Activated naive CD8-positive, alpha-beta T cell treated with anti-CD3 and anti-CD28 coated beads, Interleukin-2, amount 50 U/mL, for 24 hours (primary cell): ENCODE measurements at regions not wholly inside any gene's neighbourhood (a gene's known extent, or its start where the extent isn't known, plus 50 kb on each side); places are given as distances from the start of the nearest gene placed in this dataset.
"Not testable (repeated sequence)": the region's sequence is repeated elsewhere in the genome, so short reads cannot be mapped to it uniquely, and the experiment has no call there.

ENCODE experiments used
- ATAC-seq: fragments of 150-1000 bp; cut with Tn5 transposase; one replicate; pipeline ENCODE4 v1.10.0; 2021
- DNase-seq: peaks from one replicate; pipeline ENCODE4 v3.0.0; 2021
- H3K27ac Mint-ChIP-seq: one replicate; pipeline ENCODE4 v1.8.0; 2021; ENCODE audit warnings: mild to moderate bottlenecking, mixed read lengths
- H3K27me3 Mint-ChIP-seq: one replicate; pipeline ENCODE4 v1.8.0; 2021; ENCODE audit warnings: mixed read lengths
- H3K36me3 Mint-ChIP-seq: one replicate; pipeline ENCODE4 v1.8.0; 2021; ENCODE audit warnings: low read depth, mixed read lengths
- H3K4me1 Mint-ChIP-seq: one replicate; pipeline ENCODE4 v1.8.0; 2021; ENCODE audit warnings: mixed read lengths
- H3K4me3 Mint-ChIP-seq: one replicate; pipeline ENCODE4 v1.8.0; 2021; ENCODE audit warnings: mild to moderate bottlenecking, moderate library complexity, mixed read lengths
- H3K9me3 Mint-ChIP-seq: one replicate; pipeline ENCODE4 v1.8.0; 2021; ENCODE audit warnings: mixed read lengths

DNA sequence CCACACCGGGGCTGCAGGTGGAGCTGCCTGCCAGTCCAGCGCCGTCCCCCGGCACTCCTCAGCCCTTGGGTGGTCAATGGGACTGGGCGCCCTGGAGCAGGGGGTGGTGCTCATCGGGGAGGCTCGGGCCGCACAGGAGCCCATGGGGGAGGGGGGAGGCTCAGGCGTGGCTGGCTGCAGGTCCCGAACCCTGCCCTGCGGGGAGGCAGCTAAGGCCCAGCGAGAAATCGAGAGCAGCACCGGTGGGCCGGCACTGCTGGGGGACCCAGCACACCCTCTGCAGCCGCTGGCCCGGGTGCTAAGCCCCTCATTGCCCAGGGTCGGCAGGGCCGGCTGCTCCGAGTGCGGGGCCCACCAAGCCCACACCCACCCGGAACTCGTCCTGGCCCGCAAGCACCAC lies 145.9 kb upstream of the NRP1 start:
- not testable (repeated sequence) for H3K4me3 Mint-ChIP-seq, ATAC-seq, H3K36me3 Mint-ChIP-seq, H3K4me1 Mint-ChIP-seq, DNase-seq, H3K9me3 Mint-ChIP-seq, H3K27me3 Mint-ChIP-seq, H3K27ac Mint-ChIP-seq

DNA sequence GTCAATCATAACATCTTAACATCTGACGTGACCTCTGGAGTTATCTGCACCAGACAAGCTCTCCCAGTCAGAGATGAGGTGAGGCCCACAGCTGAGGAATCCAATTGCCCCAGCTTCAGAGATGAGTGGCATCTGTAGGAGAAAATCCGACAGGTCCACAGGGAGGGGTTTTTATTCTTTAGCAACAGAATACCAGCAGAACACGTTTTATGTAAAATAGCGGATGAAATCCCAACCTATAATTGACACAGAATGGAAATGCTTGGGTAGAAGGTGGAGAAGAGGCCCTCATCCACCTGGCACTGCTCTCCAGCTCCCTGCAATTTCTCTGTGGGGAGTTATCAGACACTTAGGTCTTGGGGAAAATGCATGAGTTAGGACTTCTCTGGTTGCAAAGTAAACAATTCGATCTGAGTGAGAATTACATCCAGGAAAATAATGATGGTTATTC lies 144.2 kb upstream of the NRP1 start:
- H3K27ac Mint-ChIP-seq, result no peak overlapping the region
- DNase-seq (no peak), ATAC-seq (no peak)
- no peaks in the 10 kb centered on the region for H3K4me1 Mint-ChIP-seq
- H3K9me3 Mint-ChIP-seq, result no peaks in the 10 kb centered on the region
- no peaks in the 10 kb centered on the region for H3K36me3 Mint-ChIP-seq
- peaks cover 2% of the 10 kb centered on the region for H3K27me3 Mint-ChIP-seq
- no peak overlapping the region for H3K4me3 Mint-ChIP-seq

DNA sequence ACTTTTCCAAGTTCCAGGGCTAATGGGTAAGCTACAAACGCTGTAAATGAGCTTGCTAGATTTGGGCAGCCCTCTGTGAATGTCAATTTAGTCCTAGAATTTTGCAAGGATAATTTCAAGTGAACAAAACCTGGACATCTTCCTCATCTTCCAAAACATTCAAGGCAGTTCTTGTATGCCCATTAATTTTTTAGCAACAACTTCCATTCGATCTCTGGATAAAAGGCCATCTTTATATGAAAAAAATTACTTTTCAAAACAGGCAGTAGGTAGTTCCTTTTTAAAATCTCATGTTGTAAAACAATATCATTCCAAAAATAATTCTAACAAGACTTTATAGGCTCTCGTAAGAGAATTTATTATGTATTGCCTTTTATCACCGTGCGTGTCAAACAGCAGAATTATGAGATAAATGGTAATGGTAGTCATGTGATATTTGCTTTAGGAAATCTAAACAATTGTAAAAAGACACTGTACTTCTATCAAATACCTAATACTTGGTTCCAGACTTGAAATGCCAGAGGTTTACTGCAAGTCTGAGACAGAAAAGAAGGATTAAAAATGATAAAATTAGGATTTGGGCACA lies 143.7 kb upstream of the NRP1 start:
- Mint-ChIP-seq H3K9me3 (no peaks in the 10 kb centered on the region), H3K4me1 (no peaks in the 10 kb centered on the region), H3K27ac (no peak overlapping the region), H3K27me3 (peaks cover 2% of the 10 kb centered on the region), H3K36me3 (no peaks in the 10 kb centered on the region), H3K4me3 (no peak overlapping the region)
- DNase-seq (no peak), ATAC-seq (no peak)

DNA sequence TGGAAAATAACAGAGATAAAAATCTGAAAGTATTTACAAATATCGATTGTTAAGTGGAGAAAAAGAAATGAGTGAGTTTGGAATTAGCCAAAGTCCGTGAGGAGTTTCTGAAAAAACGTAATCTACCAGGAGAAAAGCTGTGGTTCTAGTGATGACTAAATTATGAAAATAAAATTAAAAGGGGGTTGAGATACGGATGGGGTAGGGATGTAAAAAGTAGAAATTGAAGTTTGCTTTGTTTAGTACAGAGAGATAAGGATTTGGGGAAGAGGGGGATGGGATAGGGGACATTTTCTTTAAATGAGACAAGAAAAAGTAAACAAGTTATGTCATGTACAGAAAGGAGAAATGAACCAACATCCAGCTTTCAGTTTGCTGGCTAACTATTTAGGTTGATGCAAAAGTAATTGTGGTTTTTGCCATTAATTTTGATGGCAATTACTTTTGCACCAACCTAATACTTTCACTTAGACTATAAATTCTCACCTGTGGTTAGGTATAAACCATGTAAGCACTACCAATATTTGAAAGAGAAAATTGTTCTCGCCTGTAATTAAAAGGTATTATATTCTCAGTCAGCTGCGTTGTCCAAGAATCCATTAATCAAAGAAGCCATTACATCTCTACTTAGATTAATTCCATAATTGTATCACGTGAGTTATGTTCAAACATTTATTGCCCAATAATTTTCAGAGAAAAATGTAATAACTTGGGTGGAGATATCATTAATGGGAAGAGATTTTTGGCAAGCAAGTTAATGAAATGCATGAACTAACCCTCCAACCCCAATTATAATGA lies 143.0 kb upstream of the NRP1 start:
- Mint-ChIP-seq H3K27me3 (peaks cover 2% of the 10 kb centered on the region), H3K27ac (no peak overlapping the region), H3K36me3 (no peaks in the 10 kb centered on the region), H3K9me3 (no peaks in the 10 kb centered on the region), H3K4me3 (no peak overlapping the region), H3K4me1 (no peaks in the 10 kb centered on the region)
- ATAC-seq (no peak), DNase-seq (no peak)

DNA sequence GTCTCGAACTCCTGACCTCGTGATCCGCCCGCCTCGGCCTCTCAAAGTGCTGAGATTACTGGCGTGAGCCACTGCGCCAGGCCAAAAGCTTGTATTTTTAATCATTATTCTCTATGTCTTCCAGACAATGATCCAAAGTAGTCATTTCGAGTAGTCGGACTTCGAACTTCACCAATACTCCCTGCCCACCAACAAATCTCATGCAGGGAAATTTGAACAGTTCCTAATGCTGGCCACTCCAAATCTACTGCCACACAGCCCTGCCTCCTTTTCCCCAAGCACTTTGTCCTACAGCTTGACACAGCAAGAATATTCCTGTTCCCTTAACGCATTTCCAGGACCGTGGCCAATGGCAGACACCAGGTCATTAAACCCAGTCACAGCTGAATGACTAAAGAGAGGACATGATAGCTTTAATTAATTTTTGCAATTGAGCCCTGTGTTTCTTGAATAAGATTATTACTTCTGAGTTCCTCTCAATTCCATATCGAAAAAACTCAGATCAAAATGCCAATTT lies 142.3 kb upstream of the NRP1 start:
- H3K4me1 Mint-ChIP-seq, result no peaks in the 10 kb centered on the region
- H3K9me3 Mint-ChIP-seq, result no peaks in the 10 kb centered on the region
- H3K27ac Mint-ChIP-seq, result no peak overlapping the region
- DNase-seq, result no peak
- ATAC-seq, result no peak
- H3K27me3 Mint-ChIP-seq, result peaks cover 2% of the 10 kb centered on the region
- H3K4me3 Mint-ChIP-seq, result no peak overlapping the region
- H3K36me3 Mint-ChIP-seq, result no peaks in the 10 kb centered on the region

DNA sequence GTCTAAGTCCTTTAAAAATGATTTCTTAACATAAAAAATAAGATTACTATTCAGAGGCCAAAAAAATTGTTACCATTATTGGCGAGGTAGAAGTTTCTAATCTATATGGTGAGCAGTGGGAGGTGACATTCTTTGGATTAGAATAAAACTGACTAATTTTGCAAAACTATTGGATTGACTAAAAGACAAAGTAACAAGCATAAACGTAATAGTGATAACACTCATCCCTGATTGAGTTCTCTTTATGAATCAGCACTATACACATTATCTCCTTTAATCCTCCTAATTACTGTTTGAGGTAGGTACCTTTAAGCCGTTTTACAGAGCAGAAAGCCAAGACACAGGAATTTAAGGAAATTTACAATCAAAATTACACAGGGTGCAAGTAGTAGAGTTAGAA lies 139.2 kb upstream of the NRP1 start:
- H3K4me1 Mint-ChIP-seq, result no peaks in the 10 kb centered on the region
- ATAC-seq (no peak), DNase-seq (no peak)
- H3K9me3 Mint-ChIP-seq, result no peaks in the 10 kb centered on the region
- no peak overlapping the region for H3K27ac Mint-ChIP-seq
- H3K4me3 Mint-ChIP-seq, result no peak overlapping the region
- H3K36me3 Mint-ChIP-seq, result no peaks in the 10 kb centered on the region
- H3K27me3 Mint-ChIP-seq, result peaks cover 2% of the 10 kb centered on the region

DNA sequence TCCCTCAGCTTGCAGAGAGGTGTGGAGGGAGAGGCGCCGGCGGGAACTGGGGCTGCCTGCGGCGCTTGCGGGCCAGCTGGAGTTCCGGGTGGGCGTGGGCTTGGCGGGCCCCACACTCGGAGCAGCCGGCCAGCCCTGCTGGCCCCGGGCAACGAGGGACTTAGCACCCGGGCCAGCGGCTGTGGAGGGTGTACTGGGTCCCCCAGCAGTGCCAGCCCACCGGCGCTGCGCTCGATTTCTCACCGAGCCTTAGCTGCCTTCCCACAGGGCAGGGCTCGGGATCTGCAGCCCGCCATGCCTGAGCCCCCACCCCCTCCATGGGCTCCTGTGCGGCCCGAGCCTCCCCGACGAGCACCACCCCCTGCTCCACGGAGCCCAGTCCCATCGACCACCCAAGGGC lies 133.5 kb upstream of the NRP1 start:
- not testable (repeated sequence) for H3K27ac Mint-ChIP-seq, DNase-seq, H3K36me3 Mint-ChIP-seq, ATAC-seq, H3K4me3 Mint-ChIP-seq, H3K4me1 Mint-ChIP-seq, H3K9me3 Mint-ChIP-seq, H3K27me3 Mint-ChIP-seq

DNA sequence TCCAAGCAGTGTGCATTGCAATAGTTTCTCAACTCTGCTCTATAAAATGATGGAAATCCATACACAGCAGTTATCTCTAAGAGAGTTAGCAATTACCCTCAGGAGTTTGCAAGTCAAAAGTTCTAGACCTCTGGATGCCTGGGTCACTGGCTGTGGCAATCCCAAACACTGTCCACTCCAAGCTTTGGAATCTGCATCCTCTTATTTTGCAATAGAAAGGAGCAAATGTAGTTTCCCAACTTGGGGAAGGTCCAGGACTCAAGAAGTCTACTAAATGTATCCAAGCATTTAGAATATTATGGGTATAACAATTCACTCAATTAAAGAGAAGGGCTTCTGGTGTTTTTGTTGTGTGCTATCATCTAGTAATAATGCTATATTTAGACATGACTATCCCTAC lies 131.3 kb upstream of the NRP1 start:
- H3K4me1 Mint-ChIP-seq, result no peaks in the 10 kb centered on the region
- no peaks in the 10 kb centered on the region for H3K36me3 Mint-ChIP-seq
- no peak overlapping the region for H3K27ac Mint-ChIP-seq

DNA sequence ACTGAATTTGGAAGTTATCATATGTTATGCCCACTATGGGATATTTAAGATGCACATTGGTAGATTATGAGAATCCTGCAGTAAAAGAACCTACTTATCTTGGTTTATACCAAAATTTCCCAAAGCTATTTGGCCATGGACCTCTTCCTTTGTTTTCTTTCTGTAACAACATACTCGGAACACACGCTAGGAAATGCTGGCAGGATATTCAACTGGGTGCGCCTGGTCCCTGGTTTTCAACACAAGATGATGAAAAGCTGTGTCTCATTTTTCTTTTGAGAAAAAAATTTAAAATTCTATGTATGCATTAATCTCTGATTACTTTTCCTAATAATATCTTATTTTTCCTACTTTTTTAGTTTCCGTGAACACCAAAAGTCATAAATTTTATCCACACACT lies 128.5 kb upstream of the NRP1 start:
- H3K4me3 Mint-ChIP-seq, result no peak overlapping the region
- H3K36me3 Mint-ChIP-seq, result no peaks in the 10 kb centered on the region
- H3K27ac Mint-ChIP-seq, result no peak overlapping the region
- H3K4me1 Mint-ChIP-seq, result no peaks in the 10 kb centered on the region
- no peak for DNase-seq
- no peaks in the 10 kb centered on the region for H3K9me3 Mint-ChIP-seq
- ATAC-seq, result no peak
- peaks cover 4% of the 10 kb centered on the region for H3K27me3 Mint-ChIP-seq

More for the DNA sequence above, 131.3 kb upstream of the NRP1 start:
- H3K4me3 Mint-ChIP-seq, result no peak overlapping the region
- no peaks in the 10 kb centered on the region for H3K9me3 Mint-ChIP-seq
- DNase-seq (no peak), ATAC-seq (no peak)
- H3K27me3 Mint-ChIP-seq, result peaks cover 4% of the 10 kb centered on the region

DNA sequence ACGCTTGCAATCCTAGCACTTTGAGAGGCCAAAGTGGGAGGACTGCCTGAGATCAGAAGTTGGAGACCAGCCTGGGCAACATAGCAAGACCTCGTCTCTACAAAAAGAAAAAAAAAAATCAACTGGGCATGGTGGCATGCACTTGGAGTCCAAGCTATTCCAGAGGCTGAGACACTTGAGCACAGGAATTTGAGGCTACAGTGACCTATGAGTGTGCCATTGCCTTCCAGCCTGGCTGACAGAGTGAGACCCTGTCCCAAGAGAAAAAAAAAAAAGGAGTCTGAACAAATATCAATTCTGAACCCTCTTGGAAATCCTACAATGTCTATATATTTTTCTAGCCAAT lies 126.8 kb upstream of the NRP1 start:
- DNase-seq (no peak), ATAC-seq (no peak)
- Mint-ChIP-seq H3K9me3 (no peaks in the 10 kb centered on the region), H3K4me3 (no peak overlapping the region), H3K27ac (no peak overlapping the region), H3K27me3 (peaks cover 4% of the 10 kb centered on the region), H3K4me1 (no peaks in the 10 kb centered on the region), H3K36me3 (no peaks in the 10 kb centered on the region)

DNA sequence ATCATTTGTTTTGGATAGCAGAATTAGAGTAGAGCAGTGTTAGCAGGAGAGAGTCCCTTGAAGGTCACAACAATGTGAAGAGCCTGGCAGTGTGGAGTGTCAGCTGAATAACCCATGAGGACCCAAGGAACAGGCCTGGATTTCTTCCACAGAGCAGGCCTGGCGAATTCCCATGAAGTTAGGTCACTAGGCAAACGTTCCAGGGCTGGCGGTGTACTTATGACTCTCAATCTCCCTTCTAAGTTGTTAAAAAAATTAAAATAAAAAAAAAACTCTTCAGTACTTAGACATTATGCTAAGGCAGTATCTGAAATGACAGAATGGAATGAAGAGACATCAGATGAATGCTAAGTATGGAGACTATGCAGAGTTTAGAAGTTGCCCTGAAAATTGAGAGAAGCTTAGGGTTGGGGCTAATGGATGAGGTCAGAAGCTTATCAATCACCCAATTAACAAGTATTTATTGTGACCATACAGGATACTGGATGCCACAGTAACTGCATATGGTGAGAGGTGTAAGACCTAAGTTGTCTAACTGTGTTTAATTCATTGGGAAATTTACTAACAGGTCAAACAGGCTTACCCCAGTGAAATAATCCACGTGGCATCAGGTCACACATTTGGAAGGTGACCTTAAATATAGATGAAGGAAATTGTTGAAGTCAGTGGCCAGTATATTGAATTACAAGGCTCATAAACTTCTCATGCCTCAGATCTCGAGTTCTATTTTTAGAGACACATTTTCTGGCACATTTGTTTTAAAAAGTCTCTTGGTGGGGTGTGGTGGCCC lies 126.2 kb upstream of the NRP1 start:
- H3K27ac Mint-ChIP-seq, result no peak overlapping the region
- ATAC-seq (no peak), DNase-seq (no peak)
- peaks cover 2% of the 10 kb centered on the region for H3K27me3 Mint-ChIP-seq
- H3K36me3 Mint-ChIP-seq, result no peaks in the 10 kb centered on the region
- H3K9me3 Mint-ChIP-seq, result no peaks in the 10 kb centered on the region
- H3K4me3 Mint-ChIP-seq, result no peak overlapping the region
- no peaks in the 10 kb centered on the region for H3K4me1 Mint-ChIP-seq

DNA sequence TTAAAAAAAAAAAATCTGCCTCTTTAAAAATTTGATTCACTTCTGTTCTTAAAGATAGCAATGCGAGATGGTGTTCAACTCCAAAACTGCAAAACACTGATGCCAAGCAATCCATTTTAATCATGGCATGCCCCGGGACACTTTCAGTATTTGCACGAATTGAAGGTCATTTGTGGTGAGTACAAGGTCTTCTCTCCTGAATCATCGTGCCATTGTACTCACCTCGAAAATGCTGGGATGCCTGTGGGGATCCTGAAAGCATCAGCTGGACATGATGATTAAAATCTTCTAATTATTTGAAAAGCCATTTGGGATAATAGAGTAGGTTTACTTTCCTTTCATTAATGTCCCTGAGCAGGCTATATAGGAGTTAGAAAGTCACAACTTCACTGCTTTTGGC lies 125.1 kb upstream of the NRP1 start:
- Mint-ChIP-seq H3K4me1 (no peaks in the 10 kb centered on the region), H3K27me3 (no peaks in the 10 kb centered on the region), H3K9me3 (no peaks in the 10 kb centered on the region), H3K27ac (no peak overlapping the region), H3K4me3 (no peak overlapping the region), H3K36me3 (no peaks in the 10 kb centered on the region)
- no peak for DNase-seq
- ATAC-seq, result no peak

DNA sequence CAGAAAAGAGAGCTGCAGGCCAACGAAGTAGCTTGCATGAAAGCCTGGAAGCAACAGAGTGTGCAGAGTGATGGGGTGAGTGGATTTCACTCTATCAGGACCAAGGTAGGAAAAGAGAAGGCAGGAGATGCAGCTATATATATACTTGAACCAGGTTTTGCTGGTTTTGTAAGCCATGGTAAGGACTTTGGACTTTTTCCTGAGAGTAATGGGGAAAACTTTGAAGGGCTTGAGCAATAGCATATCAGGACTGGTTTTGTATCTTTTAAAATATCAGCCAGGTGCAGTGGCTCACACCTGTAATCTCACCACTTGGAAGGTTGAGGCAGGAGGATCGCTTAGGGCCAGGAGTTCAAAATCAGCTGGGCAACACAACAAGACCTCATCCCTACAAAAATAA lies 120.6 kb upstream of the NRP1 start:
- no peak for ATAC-seq

DNA sequence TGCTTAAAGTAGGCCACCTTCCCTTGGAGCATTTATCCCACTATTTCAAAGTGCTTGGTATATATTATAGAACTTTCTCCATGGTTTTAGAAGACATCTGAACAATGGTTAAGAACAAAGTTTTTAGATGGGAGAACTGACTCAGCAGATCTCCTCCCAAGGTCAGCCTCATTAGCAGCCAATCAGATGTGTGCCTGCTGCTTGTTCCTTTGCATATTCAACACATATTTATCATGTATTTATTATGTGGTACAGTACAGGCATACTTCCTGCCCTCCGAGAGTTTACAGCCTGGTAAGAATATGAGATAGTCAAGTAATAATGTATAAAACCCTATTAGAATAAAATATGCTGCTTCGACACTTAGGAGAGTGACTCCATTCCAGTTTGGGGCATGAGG lies 120.1 kb upstream of the NRP1 start:
- Mint-ChIP-seq H3K36me3 (no peaks in the 10 kb centered on the region), H3K27ac (no peak overlapping the region), H3K9me3 (peaks cover 9% of the 10 kb centered on the region), H3K4me3 (no peak overlapping the region), H3K27me3 (no peaks in the 10 kb centered on the region), H3K4me1 (no peaks in the 10 kb centered on the region)
- DNase-seq, result no peak
- ATAC-seq, result no peak

More for the DNA sequence above, 120.6 kb upstream of the NRP1 start:
- Mint-ChIP-seq H3K4me1 (no peaks in the 10 kb centered on the region), H3K27ac (no peak overlapping the region), H3K36me3 (no peaks in the 10 kb centered on the region), H3K27me3 (no peaks in the 10 kb centered on the region), H3K4me3 (no peak overlapping the region), H3K9me3 (peaks cover 9% of the 10 kb centered on the region)
- no peak for DNase-seq
